ENCODE measurements at regions not wholly inside any gene's neighbourhood (a gene's known extent, or its start where the extent isn't known, plus 50 kb on each side); places are given as distances from the start of the nearest gene placed in this dataset.
"Not testable (repeated sequence)": the region's sequence is repeated elsewhere in the genome, so short reads cannot be mapped to it uniquely, and the experiment has no call there.

DNA sequence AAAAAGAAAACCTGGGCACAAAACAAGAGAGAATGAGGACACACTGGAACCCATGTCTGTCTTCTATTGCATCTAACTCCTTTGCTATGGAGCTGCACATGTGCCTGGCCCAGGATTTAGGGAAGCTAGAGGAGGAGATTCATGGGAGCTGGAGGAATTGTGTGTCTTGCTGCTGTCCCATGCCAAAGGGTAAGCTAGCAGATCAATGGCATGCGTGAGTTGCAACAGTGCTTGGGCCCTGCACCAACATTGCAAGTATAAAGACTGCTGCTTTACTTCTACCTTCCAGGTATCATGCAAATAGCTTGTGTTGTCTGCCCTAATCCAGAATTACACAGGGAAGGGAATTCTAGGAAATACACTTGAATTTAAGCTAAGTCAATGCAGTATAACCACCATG, 196.4 kb upstream of the IGF1 start:
- Histone ChIP-seq H3K4me3 (no peak overlapping the region), H3K4me1 (replicated peaks in 1 of 2) (no peaks in the 10 kb centered on the region), H3K27ac (no peak overlapping the region)
- in situ Hi-C loops (cut with MboI; ENCODE audit: low pct_unique_long_range_greater_than_20kb in 2 of 9, low sequenced_read_pairs in 9 of 9, unreplicated experiment in 9 of 9): no loop called here
- WGBS, 10 experiments: 29 to 100% (median 90%) methylated on average over 1 of the region's 1 CpG; no CpG with 5 or more reads in 6 of the 10 experiments
- ATAC-seq (replicated peaks in 6 of 8): no peak

DNA sequence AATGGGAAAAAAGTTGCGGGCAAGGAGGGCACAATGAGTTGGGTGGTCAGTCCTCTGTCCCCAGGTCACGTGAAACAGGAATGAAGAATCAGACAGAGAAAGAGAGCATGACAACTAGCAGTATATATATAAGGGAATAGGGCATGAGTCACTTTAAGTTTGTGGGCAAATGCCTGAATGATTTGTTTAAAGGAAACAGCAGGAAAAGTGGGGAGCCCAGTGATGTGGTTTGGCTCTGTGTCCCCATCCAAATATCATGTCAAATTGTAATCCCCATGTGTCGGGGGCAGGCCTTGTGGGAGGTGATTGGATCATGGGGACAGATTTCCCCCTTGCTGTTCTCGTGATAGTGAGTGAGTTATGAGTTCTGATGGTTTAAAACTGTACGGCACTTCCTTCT, 195.3 kb upstream of the IGF1 start:
- ATAC-seq (replicated peaks in 6 of 8): no peak
- Histone ChIP-seq H3K4me1 (replicated peaks in 1 of 2) (no peaks in the 10 kb centered on the region), H3K27ac (no peak overlapping the region), H3K4me3 (no peak overlapping the region)
- WGBS, 10 experiments: 20 to 91% (median 50%) methylated on average over 1 to 5 of the region's 5 CpGs; no CpG with 5 or more reads in 3 of the 10 experiments
- in situ Hi-C loops (cut with MboI; ENCODE audit: low pct_unique_long_range_greater_than_20kb in 2 of 9, low sequenced_read_pairs in 9 of 9, unreplicated experiment in 9 of 9): no loop called here

DNA sequence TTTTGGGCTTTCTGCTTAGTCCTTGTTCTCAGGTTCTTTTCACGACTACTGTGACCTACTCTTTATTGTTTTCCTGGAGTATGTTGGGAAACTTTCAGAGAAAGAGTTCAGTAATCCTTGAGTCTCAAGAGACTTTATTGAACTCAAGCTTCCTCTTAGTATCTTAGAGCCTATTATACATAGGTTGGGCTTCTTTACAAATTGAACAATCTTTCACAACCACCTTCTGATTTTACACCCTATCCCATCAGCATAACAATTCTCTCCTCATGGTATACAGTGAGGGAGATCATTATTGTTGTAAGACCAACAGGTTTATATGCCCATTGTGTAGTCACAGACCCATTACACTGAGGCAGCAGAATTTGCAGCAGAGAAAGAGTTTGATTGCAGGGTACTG, 193.2 kb upstream of the IGF1 start:
- no peak for ATAC-seq (replicated peaks in 6 of 8)
- in situ Hi-C loops (cut with MboI; ENCODE audit: low pct_unique_long_range_greater_than_20kb in 2 of 9, low sequenced_read_pairs in 9 of 9, unreplicated experiment in 9 of 9): no loop called here
- Histone ChIP-seq H3K4me1 (replicated peaks in 1 of 2) (no peaks in the 10 kb centered on the region), H3K27ac (no peak overlapping the region), H3K4me3 (no peak overlapping the region)
- 0 to 83% (median 67%) methylated on average over 1 of the region's 1 CpG; no CpG with 5 or more reads in 1 of the 10 experiments for WGBS, 10 experiments

DNA sequence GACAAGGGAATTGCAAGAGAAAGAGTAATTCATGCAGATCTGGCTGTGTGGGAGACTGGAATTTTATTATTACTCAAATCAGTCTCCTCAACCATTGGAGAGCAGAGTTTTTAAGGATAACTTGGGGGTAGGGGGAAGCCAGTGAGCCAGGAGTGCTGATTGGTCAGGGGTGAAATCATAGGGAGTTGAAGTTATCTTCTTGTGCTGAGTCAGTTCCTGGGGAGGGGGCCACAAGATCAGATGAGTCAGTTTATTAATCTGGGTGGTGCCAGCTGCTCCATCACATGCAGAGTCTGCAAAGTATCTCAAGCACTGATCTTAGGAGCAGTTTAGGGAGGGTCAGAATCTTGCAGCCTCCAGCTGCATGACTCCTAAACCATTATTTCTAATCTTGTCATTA, 191.8 kb upstream of the IGF1 start:
- H3K27ac ChIP-seq; H3K4me1 ChIP-seq (replicated peaks in 1 of 2); in situ Hi-C loops (cut with MboI; ENCODE audit: low pct_unique_long_range_greater_than_20kb in 2 of 9, low sequenced_read_pairs in 9 of 9, unreplicated experiment in 9 of 9); H3K4me3 ChIP-seq: not testable (repeated sequence)
- ATAC-seq (replicated peaks in 6 of 8): peak in 1 of 8 experiments; percentile 75

DNA sequence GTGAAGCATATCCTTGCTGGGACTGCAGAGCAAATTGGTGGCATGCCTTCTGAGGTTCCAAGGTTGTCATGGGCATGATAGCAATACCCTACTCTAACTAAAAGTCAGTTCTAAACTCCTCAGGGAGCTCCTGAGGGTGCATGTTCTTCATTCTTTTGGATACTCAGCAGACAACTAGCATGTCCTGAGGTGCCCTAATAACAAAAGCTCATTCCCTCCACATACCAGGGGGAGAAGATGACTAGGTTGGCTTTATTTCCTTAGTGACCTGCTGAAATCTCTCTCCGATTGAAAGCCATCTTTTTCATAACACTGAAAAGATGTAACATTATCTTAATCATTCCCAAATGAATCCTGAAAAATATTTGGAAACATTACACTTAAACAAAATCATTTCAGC, 188.7 kb upstream of the IGF1 start:
- Histone ChIP-seq H3K27ac (no peak overlapping the region), H3K4me1 (replicated peaks in 1 of 2) (no peaks in the 10 kb centered on the region), H3K4me3 (no peak overlapping the region)
- in situ Hi-C loops (cut with MboI; ENCODE audit: low pct_unique_long_range_greater_than_20kb in 2 of 9, low sequenced_read_pairs in 9 of 9, unreplicated experiment in 9 of 9): no loop called here
- WGBS, 10 experiments: 31 to 100% (median 100%) methylated on average over 1 of the region's 1 CpG; no CpG with 5 or more reads in 5 of the 10 experiments
- no peak for ATAC-seq (replicated peaks in 6 of 8)

DNA sequence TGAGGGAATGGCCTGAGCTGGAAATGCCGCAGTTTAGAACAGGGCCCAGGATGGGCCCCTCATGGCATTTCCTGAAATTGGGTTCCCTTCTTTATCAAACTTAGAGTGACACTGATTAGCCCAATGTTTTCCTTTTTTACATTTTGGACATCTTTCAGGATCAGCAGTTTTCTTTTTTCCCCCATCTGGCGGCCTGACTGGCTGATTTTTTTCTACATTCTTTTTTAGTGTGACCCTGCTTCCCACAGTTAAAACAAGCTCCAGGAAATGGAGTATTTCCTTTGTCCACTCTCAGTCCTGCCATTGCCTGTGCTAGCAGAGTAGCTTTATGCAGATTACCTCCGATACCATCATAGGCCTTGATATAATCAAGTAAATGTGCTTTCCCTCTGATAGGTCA, 185.8 kb upstream of the IGF1 start:
- H3K4me1 ChIP-seq (replicated peaks in 1 of 2); H3K27ac ChIP-seq; ATAC-seq (replicated peaks in 6 of 8); H3K4me3 ChIP-seq; in situ Hi-C loops (cut with MboI; ENCODE audit: low pct_unique_long_range_greater_than_20kb in 2 of 9, low sequenced_read_pairs in 9 of 9, unreplicated experiment in 9 of 9): not testable (repeated sequence)
- 0 to 100% (median 78%) methylated on average over 1 to 3 of the region's 3 CpGs; no CpG with 5 or more reads in 4 of the 10 experiments for WGBS, 10 experiments

DNA sequence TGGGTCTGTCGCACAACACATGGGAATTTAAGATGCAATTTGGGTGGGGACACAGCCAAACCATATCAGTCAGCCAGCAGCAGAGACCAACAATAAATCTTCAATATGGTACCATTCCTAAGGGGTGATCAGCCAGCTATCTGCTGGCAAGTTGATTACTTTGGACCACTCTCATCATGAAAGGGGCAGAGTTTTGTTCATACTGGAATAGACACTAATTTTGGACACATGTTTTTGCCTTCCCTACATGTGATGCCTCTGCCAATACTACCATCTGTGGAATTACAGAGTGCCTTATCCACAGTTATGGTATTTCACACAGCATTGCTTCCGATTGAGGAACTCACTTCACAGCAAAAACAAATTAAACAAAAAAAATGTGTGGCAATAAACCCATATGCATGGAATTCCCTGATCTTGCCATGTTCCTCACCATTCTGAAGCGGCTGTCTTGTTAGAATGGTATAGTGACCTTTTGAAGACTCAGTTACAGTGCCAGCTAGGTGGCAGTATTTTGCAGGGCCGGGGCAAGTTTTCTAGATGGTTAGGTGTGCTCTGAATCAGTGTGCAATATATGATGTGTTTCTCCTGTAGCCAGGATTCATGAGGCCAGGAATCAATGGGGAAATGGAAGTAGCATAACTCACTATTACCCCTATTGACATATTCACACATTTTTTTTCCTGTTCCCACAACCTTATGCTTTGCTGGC, 179.0 kb upstream of the IGF1 start:
- in situ Hi-C loops (cut with MboI; ENCODE audit: low pct_unique_long_range_greater_than_20kb in 2 of 9, low sequenced_read_pairs in 9 of 9, unreplicated experiment in 9 of 9): no loop called here
- WGBS, 10 experiments: 0 to 100% (median 71%) methylated on average over 1 to 4 of the region's 4 CpGs; no CpG with 5 or more reads in 1 of the 10 experiments

DNA sequence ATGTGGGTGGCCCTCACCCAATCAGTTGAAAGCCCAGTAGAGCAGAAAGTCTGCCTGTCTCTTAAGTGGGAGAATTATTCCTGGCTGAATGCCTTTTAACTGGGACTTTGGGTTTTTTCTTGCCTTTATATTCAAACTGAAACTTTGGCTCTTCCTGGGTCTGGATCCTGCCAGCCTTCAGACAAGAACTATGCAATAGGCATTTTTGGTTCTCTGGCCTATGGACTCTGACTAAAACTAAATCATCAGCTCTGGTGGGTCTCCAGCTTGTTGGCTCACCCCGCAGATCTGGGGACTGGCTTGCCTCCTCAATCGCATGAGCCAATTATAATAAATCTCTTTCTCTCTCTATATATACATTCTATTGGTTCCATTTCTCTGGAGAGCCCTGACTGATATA, 173.0 kb upstream of the IGF1 start:
- Histone ChIP-seq H3K27ac (no peak overlapping the region), H3K4me1 (replicated peaks in 1 of 2) (no peaks in the 10 kb centered on the region), H3K4me3 (no peak overlapping the region)
- ATAC-seq (replicated peaks in 6 of 8): no peak
- in situ Hi-C loops (cut with MboI; ENCODE audit: low pct_unique_long_range_greater_than_20kb in 2 of 9, low sequenced_read_pairs in 9 of 9, unreplicated experiment in 9 of 9): no loop called here
- WGBS, 10 experiments: 15 to 100% (median 91%) methylated on average over 1 to 2 of the region's 2 CpGs; no CpG with 5 or more reads in 4 of the 10 experiments

More for the DNA sequence above, 179.0 kb upstream of the IGF1 start:
- Histone ChIP-seq H3K4me3 (no peak overlapping the region), H3K27ac (no peak overlapping the region), H3K4me1 (replicated peaks in 1 of 2) (no peaks in the 10 kb centered on the region)
- no peak for ATAC-seq (replicated peaks in 6 of 8)

DNA sequence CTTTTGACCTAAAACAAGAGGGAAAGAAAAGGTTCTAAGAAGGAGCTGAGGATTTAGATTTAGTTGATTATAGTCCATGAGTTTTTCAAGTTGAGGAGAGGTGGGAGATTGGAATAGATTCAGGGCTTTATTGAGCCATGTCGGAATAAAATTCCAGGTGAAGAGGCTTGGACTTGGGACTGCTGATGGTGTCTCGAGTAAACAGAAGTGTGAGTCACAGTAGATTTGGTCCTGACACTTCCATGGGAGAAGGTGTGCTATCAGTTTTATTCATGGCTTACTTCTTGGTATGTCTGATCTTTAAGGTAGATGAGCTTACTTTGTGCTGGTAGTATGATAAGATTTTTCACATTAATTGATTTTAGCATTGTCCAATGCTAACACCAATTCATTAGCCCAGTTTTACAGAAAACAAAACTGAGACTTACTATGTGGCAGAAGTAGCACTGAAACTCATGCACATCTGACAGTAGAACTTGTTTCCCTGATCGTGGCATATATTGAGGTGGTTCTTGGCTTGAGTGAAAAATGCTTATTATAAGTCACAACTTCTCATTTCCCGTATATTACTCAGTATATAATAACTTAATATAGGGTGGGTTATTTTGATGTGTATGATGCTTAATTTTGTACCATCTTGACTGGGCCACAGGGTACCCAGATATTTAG, 172.4 kb upstream of the IGF1 start:
- in situ Hi-C loops (cut with MboI; ENCODE audit: low pct_unique_long_range_greater_than_20kb in 2 of 9, low sequenced_read_pairs in 9 of 9, unreplicated experiment in 9 of 9): no loop called here
- Histone ChIP-seq H3K27ac (no peak overlapping the region), H3K4me1 (replicated peaks in 1 of 2) (no peaks in the 10 kb centered on the region), H3K4me3 (no peak overlapping the region)
- no peak for ATAC-seq (replicated peaks in 6 of 8)
- whole genome bisulfite sequencing, 10 experiments: 27 to 100% (median 64%) methylated on average over 1 to 4 of the region's 4 CpGs

DNA sequence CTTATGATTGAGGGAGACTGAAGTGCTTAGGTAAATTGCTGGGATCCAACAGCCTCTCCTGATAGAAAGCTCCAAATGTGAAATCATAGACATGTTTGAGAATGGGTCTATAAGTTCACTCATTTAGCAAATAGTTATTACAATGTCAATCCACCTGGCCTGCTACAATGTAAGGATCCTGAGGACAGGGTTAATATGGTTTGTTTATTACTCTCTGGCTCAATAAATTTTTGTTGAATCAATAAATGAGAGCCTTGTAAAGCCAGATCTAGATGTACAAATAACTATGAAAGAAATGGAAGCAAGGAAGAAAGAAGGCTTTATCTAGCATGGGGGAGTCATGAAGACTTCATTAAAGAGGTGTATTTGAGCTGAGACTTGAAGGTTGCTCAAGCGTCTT, 165.6 kb upstream of the IGF1 start:
- Histone ChIP-seq H3K27ac (no peak overlapping the region), H3K4me3 (no peak overlapping the region), H3K4me1 (replicated peaks in 1 of 2) (no peaks in the 10 kb centered on the region)
- no peak for ATAC-seq (replicated peaks in 6 of 8)
- 33 to 100% (median 64%) methylated on average over 1 of the region's 1 CpG; no CpG with 5 or more reads in 3 of the 10 experiments for WGBS, 10 experiments
- in situ Hi-C loops (cut with MboI; ENCODE audit: low pct_unique_long_range_greater_than_20kb in 2 of 9, low sequenced_read_pairs in 9 of 9, unreplicated experiment in 9 of 9): no loop called here

DNA sequence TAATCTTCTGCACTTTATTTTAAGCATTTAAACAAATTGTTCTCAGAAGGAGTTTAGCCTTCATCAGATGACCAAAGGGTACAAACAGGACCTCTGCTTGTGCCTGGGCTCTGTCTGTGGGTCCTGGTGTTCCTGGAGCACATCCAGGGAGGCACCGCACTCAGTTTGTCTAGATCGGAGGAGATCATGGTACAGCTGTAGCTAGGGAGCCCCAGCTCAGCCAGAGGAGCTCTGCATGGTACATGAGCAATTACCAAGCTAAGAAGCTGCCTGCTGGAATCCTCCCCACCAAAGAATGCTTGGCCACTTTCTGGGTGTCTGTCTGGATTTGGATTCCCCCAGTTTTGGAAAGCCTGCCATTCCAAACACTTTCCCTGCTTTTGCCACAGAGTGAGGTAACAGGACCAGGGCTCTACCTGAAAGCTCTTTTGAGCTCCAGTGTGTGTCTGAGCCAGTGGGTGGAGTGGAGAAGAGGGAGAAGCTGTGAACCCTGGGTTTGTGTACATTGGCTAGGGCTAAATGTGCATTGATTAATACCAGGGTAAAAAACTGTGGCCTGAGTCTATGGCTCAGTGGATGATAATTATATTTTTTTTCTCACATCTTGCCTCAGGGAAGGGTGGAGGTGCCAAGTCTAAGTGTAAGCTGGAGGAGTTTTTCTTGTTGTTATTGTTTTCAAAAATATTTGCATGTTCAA, 163.7 kb upstream of the IGF1 start:
- 83 to 100% (median 100%) methylated on average over 1 to 2 of the region's 2 CpGs; no CpG with 5 or more reads in 4 of the 10 experiments for WGBS, 10 experiments
- Histone ChIP-seq H3K4me1 (replicated peaks in 1 of 2) (no peaks in the 10 kb centered on the region), H3K4me3 (no peak overlapping the region), H3K27ac (no peak overlapping the region)
- in situ Hi-C loops (cut with MboI; ENCODE audit: low pct_unique_long_range_greater_than_20kb in 2 of 9, low sequenced_read_pairs in 9 of 9, unreplicated experiment in 9 of 9): no loop called here
- peak in 3 of 8 experiments; percentile 78 to 98 (median 84) for ATAC-seq (replicated peaks in 6 of 8)

DNA sequence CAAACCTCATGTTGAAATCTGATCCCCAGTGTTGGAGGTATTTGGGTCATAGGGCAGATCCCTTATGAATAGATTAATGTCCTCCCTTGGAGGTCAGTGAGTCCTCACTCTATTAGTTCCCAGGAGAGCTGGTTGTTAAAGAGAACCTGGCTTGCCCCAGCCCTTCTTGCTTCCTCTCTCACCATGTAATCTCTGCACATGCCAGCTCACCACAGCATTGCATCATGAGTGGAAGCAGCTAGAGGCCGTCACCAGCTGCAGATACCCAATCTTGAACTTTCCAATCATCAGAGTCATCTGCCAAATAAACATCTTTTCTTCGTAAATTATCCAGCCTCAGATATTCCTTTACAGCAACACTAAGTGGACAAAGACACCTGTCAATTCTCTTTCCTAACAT, 161.8 kb upstream of the IGF1 start:
- H3K4me3 ChIP-seq: no peak overlapping the region
- ATAC-seq (replicated peaks in 6 of 8): no peak
- in situ Hi-C loops (cut with MboI; ENCODE audit: low pct_unique_long_range_greater_than_20kb in 2 of 9, low sequenced_read_pairs in 9 of 9, unreplicated experiment in 9 of 9): no loop called here
- WGBS, 10 experiments: 17 to 88% (median 80%) methylated on average over 1 to 2 of the region's 2 CpGs; no CpG with 5 or more reads in 1 of the 10 experiments
- no peak overlapping the region for H3K27ac ChIP-seq
- H3K4me1 ChIP-seq (replicated peaks in 1 of 2): no peaks in the 10 kb centered on the region

DNA sequence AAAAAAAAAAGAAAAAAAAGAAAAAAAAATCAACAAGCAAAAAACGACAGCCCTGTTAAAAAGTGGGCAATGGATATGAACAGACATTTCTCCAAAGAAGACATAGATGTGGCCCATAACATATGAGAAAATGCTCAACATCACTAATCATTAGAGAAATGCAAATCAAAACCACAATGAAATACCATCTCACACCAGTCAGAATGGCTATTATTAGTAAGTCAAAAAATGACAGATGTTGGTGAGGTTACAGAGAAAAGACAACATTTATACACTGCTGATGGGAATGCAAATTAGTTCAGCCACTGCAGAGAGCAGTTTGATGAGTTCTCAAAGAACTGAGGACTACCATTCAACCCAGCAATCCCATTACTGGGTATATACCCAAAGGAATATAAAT, 160.3 kb upstream of the IGF1 start:
- 42 to 100% (median 83%) methylated on average over 1 of the region's 1 CpG; no CpG with 5 or more reads in 3 of the 10 experiments for WGBS, 10 experiments
- H3K4me3 ChIP-seq; in situ Hi-C loops (cut with MboI; ENCODE audit: low pct_unique_long_range_greater_than_20kb in 2 of 9, low sequenced_read_pairs in 9 of 9, unreplicated experiment in 9 of 9); H3K27ac ChIP-seq; H3K4me1 ChIP-seq (replicated peaks in 1 of 2); ATAC-seq (replicated peaks in 6 of 8): not testable (repeated sequence)
